IMR-90 (cell line): ENCODE measurements at regions not wholly inside any gene's neighbourhood (a gene's known extent, or its start where the extent isn't known, plus 50 kb on each side); places are given as distances from the start of the nearest gene placed in this dataset.

Experiments used
- ATAC-seq: fragments of 200-7000 bp; cut with Tn5 transposase; 2 replicates; pipeline ENCODE4 v1.9.1; 2020; ENCODE audit warnings: low read depth, mild to moderate bottlenecking, moderate library complexity
- BruUV-seq: library from RNA; stranded (reverse); fragments of 400-500 nt; replicated peaks from 2 replicates; lab custom pipeline; 2021; lab: Mats Ljungman, UMichigan
- CTCF ChIA-PET: fragments of 300-600 bp; formaldehyde crosslinking; extraction: SDS; loops from one replicate; lab custom pipeline; 2021; ENCODE audit warnings: antibody characterized with exemption; lab: Yijun Ruan, JAX
- POLR2A ChIA-PET: fragments of 300-600 bp; sonication (Branson Sonifier 250); formaldehyde crosslinking; loops from one replicate; lab custom pipeline; 2022; ENCODE audit warnings: antibody characterized with exemption; ENCODE audit not compliant: unreplicated experiment; lab: Charles Lee
- DNase-seq: peaks from one replicate; pipeline ENCODE4 v3.0.0; 2013
- H2AFZ ChIP-seq: replicated peaks from 2 replicates; pipeline ENCODE3; 2013; ENCODE audit warnings: low read length, mild to moderate bottlenecking; ENCODE audit not compliant: poor library complexity
- H2AK5ac ChIP-seq: 2 replicates; pipeline ENCODE4 v1.6.1; 2013; ENCODE audit warnings: low read depth, low read length, inconsistent platforms
- H2AK9ac ChIP-seq: replicated peaks from 2 replicates; pipeline ENCODE3; 2013; ENCODE audit warnings: mild to moderate bottlenecking, low read depth, low read length, moderate library complexity; ENCODE audit not compliant: poor library complexity
- H2BK120ac ChIP-seq: 2 replicates; pipeline ENCODE4 v1.6.1; 2013; ENCODE audit warnings: low read depth, low read length, inconsistent platforms
- H2BK15ac ChIP-seq: 3 replicates; pipeline ENCODE4 v1.6.1; 2013; ENCODE audit warnings: low read depth, low read length, inconsistent platforms
- H2BK20ac ChIP-seq: 2 replicates; pipeline ENCODE4 v1.6.1; 2013; ENCODE audit warnings: low read depth, mild to moderate bottlenecking, inconsistent platforms, low read length, moderate library complexity
- H2BK5ac ChIP-seq: 2 replicates; pipeline ENCODE4 v1.6.1; 2013; ENCODE audit warnings: mild to moderate bottlenecking, low read depth, low read length, inconsistent platforms; ENCODE audit not compliant: poor library complexity, severe bottlenecking
- H3K14ac ChIP-seq: replicated peaks from 2 replicates; pipeline ENCODE4 v1.6.1; 2013; ENCODE audit warnings: low read depth, low read length, inconsistent platforms
- H3K18ac ChIP-seq: 2 replicates; pipeline ENCODE4 v1.6.1; 2013; ENCODE audit warnings: low read depth, low read length, control low read depth
- H3K23ac ChIP-seq: 2 replicates; pipeline ENCODE4 v1.6.1; 2013; ENCODE audit warnings: low read depth, low read length, inconsistent platforms
- H3K27ac ChIP-seq: 2 replicates; pipeline ENCODE4 v1.5.1; 2013; ENCODE audit warnings: mild to moderate bottlenecking, control low read depth, low read length; ENCODE audit not compliant: insufficient read depth
- H3K27me3 ChIP-seq: 2 replicates; pipeline ENCODE4 v1.6.1; 2013; ENCODE audit warnings: low read length; ENCODE audit not compliant: control insufficient read depth, insufficient read depth
- H3K36me3 ChIP-seq: 2 replicates; pipeline ENCODE4 v1.6.1; 2013; ENCODE audit warnings: low read length, mixed read lengths; ENCODE audit not compliant: control insufficient read depth, insufficient read depth
- H3K4ac ChIP-seq: 2 replicates; pipeline ENCODE4 v1.6.1; 2013; ENCODE audit warnings: low read depth, low read length, inconsistent platforms
- H3K4me1 ChIP-seq: 2 replicates; pipeline ENCODE4 v1.6.1; 2013; ENCODE audit warnings: low read length, mixed read lengths; ENCODE audit not compliant: control insufficient read depth, insufficient read depth
- H3K4me2 ChIP-seq: 2 replicates; pipeline ENCODE4 v1.6.1; 2013; ENCODE audit warnings: low read depth, mild to moderate bottlenecking, control low read depth, low read length, moderate library complexity
- H3K4me3 ChIP-seq: 2 replicates; pipeline ENCODE4 v1.5.1; 2013; ENCODE audit warnings: low read depth, mild to moderate bottlenecking, control low read depth, low read length, moderate library complexity; ENCODE audit not compliant: insufficient read depth
- H3K56ac ChIP-seq: 2 replicates; pipeline ENCODE4 v1.6.1; 2013; ENCODE audit warnings: low read length, inconsistent platforms; ENCODE audit not compliant: insufficient read depth; ENCODE audit errors: extremely low read depth
- H3K79me1 ChIP-seq, 2 experiments: 2 replicates each; pipeline ENCODE4 v1.6.1; 2013; ENCODE audit warnings: low read length in 2 of 2, inconsistent platforms in 1 of 2, low read depth in 1 of 2
- H3K9ac ChIP-seq: 2 replicates; pipeline ENCODE4 v1.6.1; 2013; ENCODE audit warnings: low read depth, low read length, control low read depth
- H3K9me1 ChIP-seq: 2 replicates; pipeline ENCODE4 v1.6.1; 2013; ENCODE audit warnings: low read length, inconsistent platforms; ENCODE audit not compliant: insufficient read depth
- H3K9me3 ChIP-seq: 2 replicates; pipeline ENCODE4 v1.6.1; 2013; ENCODE audit warnings: low read length; ENCODE audit not compliant: control insufficient read depth, insufficient read depth
- H4K20me1 ChIP-seq: 2 replicates; pipeline ENCODE4 v1.6.1; 2013; ENCODE audit warnings: low read length, inconsistent platforms; ENCODE audit not compliant: insufficient read depth
- H4K5ac ChIP-seq: 2 replicates; pipeline ENCODE4 v1.6.1; 2013; ENCODE audit warnings: mild to moderate bottlenecking, low read depth, low read length, control low read depth
- H4K8ac ChIP-seq, 2 experiments: 2 replicates each; pipeline ENCODE4 v1.6.1; 2013; ENCODE audit warnings: low read depth in 2 of 2, low read length in 2 of 2, control low read depth in 1 of 2, inconsistent platforms in 1 of 2
- H4K91ac ChIP-seq: 2 replicates; pipeline ENCODE4 v1.6.1; 2013; ENCODE audit warnings: low read depth, low read length, inconsistent platforms; ENCODE audit not compliant: insufficient read depth
- BHLHE40 ChIP-seq: fragments of 150-350 bp; IDR thresholded peaks from 2 replicates; pipeline ENCODE4 v1.6.1; 2016; ENCODE audit warnings: mild to moderate bottlenecking, low read depth, low read length
- CTCF ChIP-seq: conservative IDR thresholded peaks from 2 replicates; pipeline ENCODE4 v1.5.1; 2012; ENCODE audit warnings: mild to moderate bottlenecking, low read depth, low read length, improper control_type of control experiment
- ELK1 ChIP-seq: fragments of 150-350 bp; IDR thresholded peaks from 2 replicates; pipeline ENCODE4 v1.6.1; 2016; ENCODE audit warnings: low read depth, mild to moderate bottlenecking, low read length, moderate library complexity, borderline replicate concordance
- FOS ChIP-seq: fragments of 150-350 bp; IDR thresholded peaks from 2 replicates; pipeline ENCODE4 v1.6.1; 2016; ENCODE audit warnings: low read depth, low read length
- MXI1 ChIP-seq: IDR thresholded peaks from 2 replicates; pipeline ENCODE4 v1.6.1; 2012; ENCODE audit warnings: low read depth, mild to moderate bottlenecking, low read length, moderate library complexity, borderline replicate concordance
- NFE2L2 ChIP-seq: fragments of 150-350 bp; IDR thresholded peaks from 2 replicates; pipeline ENCODE4 v1.6.1; 2016; ENCODE audit warnings: low read depth, mild to moderate bottlenecking, low read length
- RAD21 ChIP-seq: IDR thresholded peaks from 2 replicates; pipeline ENCODE4 v1.6.1; 2012; ENCODE audit warnings: low read length, improper control_type of control experiment
- RCOR1 ChIP-seq: IDR thresholded peaks from 2 replicates; pipeline ENCODE4 v1.6.1; 2012; ENCODE audit warnings: mild to moderate bottlenecking, low read length, improper control_type of control experiment; ENCODE audit not compliant: insufficient replicate concordance
- RFX5 ChIP-seq: IDR thresholded peaks from 2 replicates; pipeline ENCODE4 v1.8.0; 2012; ENCODE audit warnings: low read depth, mild to moderate bottlenecking, low read length, moderate library complexity
- SMC3 ChIP-seq: fragments of 150-350 bp; IDR thresholded peaks from 2 replicates; pipeline ENCODE4 v1.6.1; 2016; ENCODE audit warnings: low read depth, mild to moderate bottlenecking, antibody characterized with exemption, low read length, moderate library complexity
- USF2 ChIP-seq: fragments of 150-350 bp; IDR thresholded peaks from 2 replicates; pipeline ENCODE4 v1.6.1; 2017; ENCODE audit warnings: mild to moderate bottlenecking, antibody characterized with exemption, low read length, low read depth
- WGBS, 2 experiments: methylation state at CpG; one replicate each; pipeline versions ENCODE4 v1.1.5 to v1.1.7; 2013; ENCODE audit warnings: missing lambda C conversion rate in 2 of 2; ENCODE audit not compliant: insufficient read length in 1 of 2; ENCODE audit errors: extremely low coverage in 2 of 2; 5-methylcytosine and 5-hydroxymethylcytosine counted together
- dilution Hi-C: fragments of 300-500 bp; cut with HindIII; formaldehyde crosslinking; loops from one replicate; pipeline ENCODE4 v1.14.3; 2018; ENCODE audit warnings: low sequenced_read_pairs; ENCODE audit not compliant: unreplicated experiment
- in situ Hi-C: fragments of 300-500 bp; cut with MboI; formaldehyde crosslinking; loops from 3 replicates; pipeline ENCODE4 v1.14.3; 2019; ENCODE audit warnings: low sequenced_read_pairs, inconsistent platforms, mixed read lengths
- intact Hi-C: fragments of 100-400 bp; cut with micrococcal nuclease; formaldehyde crosslinking; loops from 2 replicates; pipeline ENCODE4 v1.10.0; 2022

GRCh38 chr1:41980827-41981653, 62.3 kb upstream of the HIVEP3 start:
- POLR2A ChIA-PET = no interaction called here
- no peak for DNase-seq

More at GRCh38 chr1:41980827-41981653, 62.3 kb upstream of the HIVEP3 start:
- Histone ChIP-seq H4K91ac (no peak overlapping the region), H3K36me3 (no peaks in the 10 kb centered on the region), H3K4me2 (no peak overlapping the region), H2AFZ (no peak overlapping the region), H4K8ac (no peak overlapping the region), H3K9ac (no peak overlapping the region), H2BK120ac (no peak overlapping the region), H3K18ac (no peak overlapping the region), H3K4ac (no peak overlapping the region), H3K14ac (no peak overlapping the region), H3K27me3 (no peaks in the 10 kb centered on the region), H3K27ac (no peak overlapping the region), H3K23ac (no peak overlapping the region), H3K9me3 (no peaks in the 10 kb centered on the region), H2BK15ac (no peak overlapping the region), H3K56ac (no peak overlapping the region), H2BK5ac (no peak overlapping the region), H2AK9ac (peak overlapping the region; percentile 17), H3K9me1 (no peaks in the 10 kb centered on the region), H4K20me1 (no peaks in the 10 kb centered on the region), H3K4me3 (no peak overlapping the region), H3K4me1 (no peaks in the 10 kb centered on the region), H3K79me1 (no peaks in the 10 kb centered on the region; a peak in 1 of 4 replicates), H2BK20ac (no peak overlapping the region), H2AK5ac (no peak overlapping the region), H4K5ac (no peak overlapping the region)
- intact Hi-C loops (no loop called here), in situ Hi-C loops (no loop called here), dilution Hi-C loops (no loop called here)
- no peak for ATAC-seq
- CTCF ChIA-PET = interaction anchor here (0.6 kb wide), 1 partner anchor 17 kb away, joined by 8 read pairs; no protein-coding TSS in a partner anchor
- WGBS, 2 experiments = no CpG with 5 or more reads among the region's 12 CpGs
- TF ChIP-seq CTCF (no peak), RAD21 (no peak), MXI1 (no peak), FOS (no peak), RCOR1 (no peak), ELK1 (no peak), RFX5 (no peak), BHLHE40 (no peak), SMC3 (no peak), USF2 (no peak), NFE2L2 (no peak)
- BruUV-seq = no TSS peak
